OCI-LY7 (cell line): ENCODE measurements at regions not wholly inside any gene's neighbourhood (a gene's known extent, or its start where the extent isn't known, plus 50 kb on each side); places are given as distances from the start of the nearest gene placed in this dataset.

Experiments
- CTCF ChIP-seq: fragments of 200-600 bp; sonication (generic); conservative IDR thresholded peaks from 2 replicates; pipeline ENCODE4 v1.5.1; 2014; ENCODE audit warnings: mild to moderate bottlenecking, antibody characterized with exemption, low read length, moderate library complexity, mixed read lengths
- EZH2phosphoT487 ChIP-seq: fragments of 200-600 bp; sonication (generic); IDR thresholded peaks from 2 replicates; pipeline ENCODE4 v1.6.1; 2018; ENCODE audit warnings: low read depth, borderline replicate concordance, mild to moderate bottlenecking, mixed run types, antibody characterized with exemption, low read length, moderate library complexity, mixed read lengths

- TF ChIP-seq CTCF (no peak), EZH2phosphoT487 (no peak)
These were observed 159.2 kb downstream of the PAWR start for GRCh38 chr12:79531518-79531917.
